SK-N-SH (cell line): ENCODE measurements at regions not wholly inside any gene's neighbourhood (a gene's known extent, or its start where the extent isn't known, plus 50 kb on each side); places are given as distances from the start of the nearest gene placed in this dataset.
"Not testable (repeated sequence)": the region's sequence is repeated elsewhere in the genome, so short reads cannot be mapped to it uniquely, and the experiment has no call there.

Source experiments
- CHD2 ChIP-seq: fragments of 150-350 bp; IDR thresholded peaks from 2 replicates; pipeline ENCODE4 v1.6.1; 2018; ENCODE audit warnings: low read length; ENCODE audit not compliant: partially characterized antibody
- CTCF ChIP-seq: fragments of 200-600 bp; sonication (generic); IDR thresholded peaks from 2 replicates; pipeline ENCODE4 v1.6.1; 2017; ENCODE audit warnings: antibody characterized with exemption, mild to moderate bottlenecking, moderate library complexity
- GATA2 ChIP-seq: sonication (generic); formaldehyde crosslinking; IDR thresholded peaks from 2 replicates; pipeline ENCODE4 v1.5.0; 2020; ENCODE audit warnings: mild to moderate bottlenecking, missing genetic modification reagents
- MAX ChIP-seq: IDR thresholded peaks from 2 replicates; pipeline ENCODE4 v1.4.0; 2012; ENCODE audit warnings: low read depth
- RCOR1 ChIP-seq: fragments of 150-350 bp; IDR thresholded peaks from 2 replicates; pipeline ENCODE4 v1.6.1; 2017; ENCODE audit warnings: antibody characterized with exemption, low read length
- REST ChIP-seq: IDR thresholded peaks from 2 replicates; pipeline ENCODE4 v1.6.1; 2012; ENCODE audit warnings: mild to moderate bottlenecking, low read depth, low read length, moderate library complexity
- RFX5 ChIP-seq: IDR thresholded peaks from 2 replicates; pipeline ENCODE4 v1.6.1; 2012; ENCODE audit warnings: mild to moderate bottlenecking, improper control_type of control experiment, low read length
- TAF1 ChIP-seq: IDR thresholded peaks from 2 replicates; pipeline ENCODE4 v1.6.1; 2012; ENCODE audit warnings: low read depth, mild to moderate bottlenecking, low read length, moderate library complexity, borderline replicate concordance
- TCF12 ChIP-seq: IDR thresholded peaks from 2 replicates; pipeline ENCODE4 v1.4.0; 2012
- TF ChIP-seq, protein P1 (sequence below): IDR thresholded peaks from 2 replicates; pipeline ENCODE4 v1.4.0; 2012; ENCODE audit warnings: low read depth, borderline replicate concordance

- TF ChIP-seq, protein P1, sequence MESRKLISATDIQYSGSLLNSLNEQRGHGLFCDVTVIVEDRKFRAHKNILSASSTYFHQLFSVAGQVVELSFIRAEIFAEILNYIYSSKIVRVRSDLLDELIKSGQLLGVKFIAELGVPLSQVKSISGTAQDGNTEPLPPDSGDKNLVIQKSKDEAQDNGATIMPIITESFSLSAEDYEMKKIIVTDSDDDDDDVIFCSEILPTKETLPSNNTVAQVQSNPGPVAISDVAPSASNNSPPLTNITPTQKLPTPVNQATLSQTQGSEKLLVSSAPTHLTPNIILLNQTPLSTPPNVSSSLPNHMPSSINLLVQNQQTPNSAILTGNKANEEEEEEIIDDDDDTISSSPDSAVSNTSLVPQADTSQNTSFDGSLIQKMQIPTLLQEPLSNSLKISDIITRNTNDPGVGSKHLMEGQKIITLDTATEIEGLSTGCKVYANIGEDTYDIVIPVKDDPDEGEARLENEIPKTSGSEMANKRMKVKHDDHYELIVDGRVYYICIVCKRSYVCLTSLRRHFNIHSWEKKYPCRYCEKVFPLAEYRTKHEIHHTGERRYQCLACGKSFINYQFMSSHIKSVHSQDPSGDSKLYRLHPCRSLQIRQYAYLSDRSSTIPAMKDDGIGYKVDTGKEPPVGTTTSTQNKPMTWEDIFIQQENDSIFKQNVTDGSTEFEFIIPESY = not testable (repeated sequence)
- TF ChIP-seq MAX; GATA2 (CRISPR knock-in tag); TAF1; REST; CTCF; CHD2; TCF12; RFX5; RCOR1: not testable (repeated sequence)
Measured at GRCh38 chr10:21351594-21351993, 173.9 kb downstream of the SKIDA1 start.
